HepG2 (cell line): ENCODE measurements at regions not wholly inside any gene's neighbourhood (a gene's known extent, or its start where the extent isn't known, plus 50 kb on each side); places are given as distances from the start of the nearest gene placed in this dataset.

Experiments
- AGO1 ChIP-seq: fragments of 200-400 bp; formaldehyde crosslinking; IDR thresholded peaks from 2 replicates; pipeline ENCODE4 v1.6.1; 2017; ENCODE audit warnings: mild to moderate bottlenecking, low read depth, low read length, moderate library complexity; ENCODE audit not compliant: poor library complexity, severe bottlenecking
- HBP1 ChIP-seq: IDR thresholded peaks from 2 replicates; pipeline ENCODE4 v1.6.1; 2016; ENCODE audit warnings: low read depth, control low read depth
- KDM4B ChIP-seq: sonication (generic); formaldehyde crosslinking; IDR thresholded peaks from 2 replicates; pipeline ENCODE4 v1.4.0; 2020; ENCODE audit warnings: missing genetic modification reagents
- KLF13 ChIP-seq: sonication (generic); formaldehyde crosslinking; IDR thresholded peaks from 2 replicates; pipeline ENCODE4 v1.4.0; 2020; ENCODE audit warnings: mild to moderate bottlenecking, missing genetic modification reagents
- NR2C2 ChIP-seq: sonication (generic); formaldehyde crosslinking; IDR thresholded peaks from 2 replicates; pipeline ENCODE4 v1.4.0; 2020; ENCODE audit warnings: missing genetic modification reagents, mild to moderate bottlenecking, moderate library complexity, borderline replicate concordance
- SNAI1 ChIP-seq: sonication (generic); formaldehyde crosslinking; IDR thresholded peaks from 2 replicates; pipeline ENCODE4 v1.5.0; 2020; ENCODE audit warnings: mild to moderate bottlenecking, missing genetic modification reagents, borderline replicate concordance
- SOX6 ChIP-seq, 2 experiments: fragments of 450-650 bp in 1 of 2; sonication (generic) in 1 of 2; formaldehyde crosslinking in 1 of 2; IDR thresholded peaks; 2 replicates each; pipeline versions ENCODE4 v1.4.0 to v1.6.1; 2017 to 2020; ENCODE audit warnings: antibody characterized with exemption in 1 of 2, mild to moderate bottlenecking in 1 of 2, missing genetic modification reagents in 1 of 2
- SP2 ChIP-seq: sonication (generic); formaldehyde crosslinking; IDR thresholded peaks from 2 replicates; pipeline ENCODE4 v1.5.1; 2020; ENCODE audit warnings: mild to moderate bottlenecking, missing genetic modification reagents
- ZFX ChIP-seq: sonication (generic); formaldehyde crosslinking; IDR thresholded peaks from 2 replicates; pipeline ENCODE4 v1.4.0; 2020; ENCODE audit warnings: mild to moderate bottlenecking, low read depth, missing genetic modification reagents, moderate library complexity
- ZNF274 ChIP-seq: sonication (generic); formaldehyde crosslinking; IDR thresholded peaks from 2 replicates; pipeline ENCODE4 v1.5.1; 2020; ENCODE audit warnings: mild to moderate bottlenecking, missing genetic modification reagents
- ZNF333 ChIP-seq: sonication (generic); formaldehyde crosslinking; IDR thresholded peaks from 2 replicates; pipeline ENCODE4 v1.4.0; 2020; ENCODE audit warnings: mild to moderate bottlenecking, missing genetic modification reagents, borderline replicate concordance

GRCh38 chr13:68064001-68064770 is 834.0 kb upstream of the PCDH9 start:
- TF ChIP-seq AGO1 (no peak), SNAI1 (CRISPR knock-in tag) (no peak), ZNF333 (CRISPR knock-in tag) (no peak), HBP1 (no peak), KDM4B (no peak), SP2 (CRISPR knock-in tag) (no peak), SOX6 (IDR thresholded peaks at IDR 0.05) (no peak), SOX6 (CRISPR knock-in tag; IDR thresholded peaks at IDR 0.05) (no peak), ZNF274 (CRISPR knock-in tag) (no peak), NR2C2 (CRISPR knock-in tag) (no peak), KLF13 (CRISPR knock-in tag) (no peak), ZFX (CRISPR knock-in tag) (no peak)
